SW 1271 (cell line): ENCODE measurements at regions not wholly inside any gene's neighbourhood (a gene's known extent, or its start where the extent isn't known, plus 50 kb on each side); places are given as distances from the start of the nearest gene placed in this dataset.

ENCODE experiments used
- DNase-seq, 2 experiments: peaks; one replicate each; lab custom pipeline; 2025; lab: John Stamatoyannopoulos, UW

DNA sequence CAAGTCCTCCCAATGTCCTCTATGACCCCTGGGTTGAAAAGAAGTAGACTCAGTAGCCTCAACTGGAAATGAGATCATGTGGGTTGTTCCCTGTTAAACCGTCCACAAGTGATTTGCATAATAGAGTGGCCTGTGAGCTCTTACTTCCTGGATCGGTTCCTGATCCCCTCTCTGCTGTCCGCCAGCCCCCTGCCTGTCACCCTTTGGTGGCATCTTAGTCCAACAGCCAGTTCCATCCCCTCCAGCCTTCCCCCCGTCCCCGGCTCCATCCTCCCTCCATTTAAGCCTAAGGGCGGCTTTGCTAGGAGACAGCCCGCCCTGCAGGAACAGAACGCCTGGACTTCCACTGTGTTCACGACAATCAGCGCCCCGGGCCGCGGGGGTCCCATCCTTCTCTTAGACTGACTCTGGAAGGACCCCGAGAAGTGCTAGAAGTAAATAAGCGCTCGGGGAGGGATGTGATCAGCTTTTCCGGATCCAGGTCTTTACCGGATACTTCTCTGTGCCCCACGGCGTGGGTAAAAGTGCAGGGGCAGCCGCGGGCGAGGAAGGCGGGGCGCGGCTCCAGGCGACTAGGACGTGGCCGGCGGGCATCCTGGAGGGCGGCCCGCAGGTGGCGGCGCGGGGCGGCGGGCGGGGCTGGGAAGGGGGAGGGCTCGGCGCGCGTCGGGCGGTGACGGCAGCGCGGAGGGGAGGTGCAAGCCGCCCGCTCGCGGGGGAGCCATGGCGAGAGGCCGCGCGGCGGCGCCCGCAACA, 51.2 kb upstream of the ULK4 start:
- peak in 1 of 2 experiments; percentile 58 for DNase-seq

DNA sequence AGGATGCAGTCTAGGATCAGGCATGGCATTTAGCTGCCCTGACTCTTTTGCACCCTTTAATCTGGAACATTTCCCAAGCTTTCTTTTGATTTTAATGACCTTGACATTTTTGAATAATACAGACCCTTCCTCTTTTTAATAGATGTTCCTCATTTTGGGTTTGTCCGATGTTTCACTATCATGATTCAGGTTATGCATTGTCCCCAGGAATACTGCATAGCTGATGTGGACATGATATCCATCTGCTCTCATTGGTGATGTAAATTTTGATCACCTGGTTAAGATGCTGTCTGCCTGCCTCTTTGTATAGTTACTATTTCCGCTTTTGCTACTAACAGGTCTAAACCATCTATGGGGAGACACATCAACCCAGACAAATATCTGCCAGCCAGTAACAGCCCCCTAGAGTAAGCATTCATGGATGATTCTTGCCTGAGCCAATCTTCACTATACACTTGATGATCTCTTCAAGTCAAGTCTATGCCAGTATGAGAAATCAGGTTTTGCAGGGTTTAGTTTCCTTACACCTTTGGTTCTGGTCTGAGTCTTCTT, 50.6 kb upstream of the ULK4 start:
- no peak for DNase-seq
